Astrocyte (in vitro differentiated cells and primary cell): ENCODE measurements at regions not wholly inside any gene's neighbourhood (a gene's known extent, or its start where the extent isn't known, plus 50 kb on each side); places are given as distances from the start of the nearest gene placed in this dataset.
"Not testable (repeated sequence)": the region's sequence is repeated elsewhere in the genome, so short reads cannot be mapped to it uniquely, and the experiment has no call there.

ENCODE experiments used
- DNase-seq: peaks from one replicate; pipeline ENCODE4 v3.0.0-alpha.2; 2010; ENCODE audit warnings: low read depth
- FAIRE-seq: peaks from 2 replicates; lab custom pipeline; 2011; peaks lifted over from hg19 to GRCh38; lab: Jason Lieb, UNC
- H2AFZ ChIP-seq: 2 replicates; pipeline ENCODE4 v1.6.0; 2012; ENCODE audit warnings: low read depth, low read length, inconsistent platforms
- H3K27ac ChIP-seq: 2 replicates; pipeline ENCODE4 v1.5.1; 2011; ENCODE audit warnings: low read depth, low read length, inconsistent platforms
- H3K27me3 ChIP-seq: 2 replicates; pipeline ENCODE4 v1.6.0; 2011; ENCODE audit warnings: low read length, inconsistent platforms; ENCODE audit not compliant: insufficient read depth
- H3K36me3 ChIP-seq: 2 replicates; pipeline ENCODE4 v1.5.1; 2011; ENCODE audit warnings: low read length, inconsistent platforms; ENCODE audit not compliant: insufficient read depth
- H3K4me1 ChIP-seq: 2 replicates; pipeline ENCODE4 v1.5.1; 2011; ENCODE audit warnings: low read length, inconsistent platforms; ENCODE audit not compliant: insufficient read depth
- H3K4me2 ChIP-seq: 2 replicates; pipeline ENCODE4 v1.6.0; 2012; ENCODE audit warnings: low read length, inconsistent platforms
- H3K4me3 ChIP-seq: 2 replicates; pipeline ENCODE4 v1.5.1; 2011; ENCODE audit warnings: low read depth, mild to moderate bottlenecking, low read length, inconsistent platforms; ENCODE audit not compliant: insufficient read depth
- H3K79me2 ChIP-seq: 2 replicates; pipeline ENCODE4 v1.6.0; 2012; ENCODE audit warnings: mild to moderate bottlenecking, low read length, inconsistent platforms; ENCODE audit not compliant: insufficient read depth
- H3K9ac ChIP-seq: 2 replicates; pipeline ENCODE4 v1.6.0; 2012; ENCODE audit warnings: mild to moderate bottlenecking, low read length, inconsistent platforms
- H3K9me3 ChIP-seq: 2 replicates; pipeline ENCODE4 v1.5.1; 2012; ENCODE audit warnings: low read depth, mild to moderate bottlenecking, low read length, inconsistent platforms; ENCODE audit not compliant: insufficient read depth
- H4K20me1 ChIP-seq: 2 replicates; pipeline ENCODE4 v1.6.0; 2012; ENCODE audit warnings: low read length, inconsistent platforms; ENCODE audit not compliant: insufficient read depth
- H3K27ac Mint-ChIP-seq: one replicate; pipeline ENCODE4 v1.8.0; 2021; ENCODE audit warnings: mild to moderate bottlenecking, mixed read lengths; ENCODE audit not compliant: unreplicated experiment
- H3K27me3 Mint-ChIP-seq: one replicate; pipeline ENCODE4 v1.8.0; 2021; ENCODE audit warnings: low read depth, mixed read lengths; ENCODE audit not compliant: unreplicated experiment
- H3K36me3 Mint-ChIP-seq: one replicate; pipeline ENCODE4 v1.8.0; 2021; ENCODE audit warnings: low read depth, mixed read lengths; ENCODE audit not compliant: unreplicated experiment
- H3K4me1 Mint-ChIP-seq: one replicate; pipeline ENCODE4 v1.8.0; 2021; ENCODE audit warnings: low read depth, mixed read lengths; ENCODE audit not compliant: unreplicated experiment
- H3K4me3 Mint-ChIP-seq: one replicate; pipeline ENCODE4 v1.8.0; 2021; ENCODE audit warnings: mild to moderate bottlenecking, moderate library complexity, mixed read lengths; ENCODE audit not compliant: unreplicated experiment
- H3K9me3 Mint-ChIP-seq: one replicate; pipeline ENCODE4 v1.8.0; 2021; ENCODE audit warnings: mild to moderate bottlenecking, mixed read lengths; ENCODE audit not compliant: unreplicated experiment
- EZH2 ChIP-seq: IDR thresholded peaks from 2 replicates; pipeline ENCODE4 v1.6.1; 2012; ENCODE audit warnings: mild to moderate bottlenecking, low read length, inconsistent platforms; ENCODE audit not compliant: insufficient read depth
- TF ChIP-seq, protein P1 (sequence below): IDR thresholded peaks from 2 replicates; pipeline ENCODE4 v1.5.1; 2011; ENCODE audit warnings: low read depth, mild to moderate bottlenecking, inconsistent platforms, low read length, moderate library complexity; ENCODE audit not compliant: insufficient read depth

DNA sequence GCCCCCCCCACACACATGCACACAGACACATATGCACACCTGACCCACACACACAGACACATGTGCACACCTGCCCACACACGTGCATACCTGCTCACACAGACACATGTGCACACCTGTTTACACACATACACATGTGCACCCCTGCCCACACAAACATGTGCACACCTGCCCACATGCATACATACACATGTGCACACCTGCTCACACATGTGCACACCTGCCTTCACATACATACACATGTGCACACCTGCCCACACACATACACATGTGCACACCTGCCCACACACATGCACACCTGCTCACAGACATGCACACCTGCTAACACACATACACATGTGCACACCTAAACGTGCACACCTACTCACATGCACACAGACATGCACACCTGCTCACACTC is 147.0 kb upstream of the FOXD4L5 start:
- Histone ChIP-seq H3K27me3 (no peaks in the 10 kb centered on the region), H3K9ac (no peak overlapping the region), H3K9me3 (peaks cover 15% of the 10 kb centered on the region), H3K36me3 (no peaks in the 10 kb centered on the region), H2AFZ (no peak overlapping the region), H4K20me1 (no peaks in the 10 kb centered on the region), H3K4me3 (no peak overlapping the region), H3K4me1 (no peaks in the 10 kb centered on the region), H3K79me2 (no peaks in the 10 kb centered on the region), H3K4me2 (no peak overlapping the region), H3K27ac (no peak overlapping the region)
- Mint-ChIP-seq H3K36me3 (no peaks in the 10 kb centered on the region), H3K27ac (no peak overlapping the region), H3K9me3 (peaks cover 20% of the 10 kb centered on the region), H3K4me1 (no peaks in the 10 kb centered on the region), H3K4me3 (no peak overlapping the region), H3K27me3 (no peaks in the 10 kb centered on the region)
- FAIRE-seq (no peak), DNase-seq (no peak)
- no peak for TF ChIP-seq EZH2

DNA sequence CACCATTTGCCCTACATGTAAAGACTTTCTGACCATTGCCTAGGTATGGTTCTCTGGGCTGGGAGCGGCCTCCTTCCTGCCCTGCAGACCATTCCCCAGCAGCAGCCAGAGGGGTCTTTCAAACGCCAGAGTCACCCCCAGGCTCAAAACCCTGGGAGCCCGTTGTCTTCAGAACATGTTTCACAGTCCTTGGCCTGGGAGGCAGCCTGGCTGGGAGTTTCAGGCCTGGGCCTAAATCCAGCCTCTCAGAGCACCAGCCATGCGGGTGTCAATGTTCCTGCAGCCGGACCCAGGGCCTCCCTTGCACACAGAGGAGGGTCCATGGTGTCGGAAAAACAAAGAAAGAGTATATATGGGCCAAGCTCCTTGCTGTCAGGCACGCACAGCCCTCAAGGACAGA is 145.2 kb upstream of the FOXD4L5 start:
- no peaks in the 10 kb centered on the region for H3K79me2 ChIP-seq
- no peak for FAIRE-seq
- H3K4me1 ChIP-seq: no peaks in the 10 kb centered on the region
- H3K27ac ChIP-seq: no peak overlapping the region
- H2AFZ ChIP-seq: no peak overlapping the region
- no peak for DNase-seq
- H3K9ac ChIP-seq: no peak overlapping the region
- H3K27ac Mint-ChIP-seq: no peak overlapping the region
- no peaks in the 10 kb centered on the region for H3K27me3 Mint-ChIP-seq
- peaks cover 15% of the 10 kb centered on the region for H3K9me3 ChIP-seq
- no peaks in the 10 kb centered on the region for H4K20me1 ChIP-seq
- H3K9me3 Mint-ChIP-seq: peaks cover 24% of the 10 kb centered on the region
- H3K36me3 ChIP-seq: no peaks in the 10 kb centered on the region
- H3K4me2 ChIP-seq: no peak overlapping the region
- no peak overlapping the region for H3K4me3 ChIP-seq
- TF ChIP-seq EZH2: no peak
- TF ChIP-seq, protein P1, sequence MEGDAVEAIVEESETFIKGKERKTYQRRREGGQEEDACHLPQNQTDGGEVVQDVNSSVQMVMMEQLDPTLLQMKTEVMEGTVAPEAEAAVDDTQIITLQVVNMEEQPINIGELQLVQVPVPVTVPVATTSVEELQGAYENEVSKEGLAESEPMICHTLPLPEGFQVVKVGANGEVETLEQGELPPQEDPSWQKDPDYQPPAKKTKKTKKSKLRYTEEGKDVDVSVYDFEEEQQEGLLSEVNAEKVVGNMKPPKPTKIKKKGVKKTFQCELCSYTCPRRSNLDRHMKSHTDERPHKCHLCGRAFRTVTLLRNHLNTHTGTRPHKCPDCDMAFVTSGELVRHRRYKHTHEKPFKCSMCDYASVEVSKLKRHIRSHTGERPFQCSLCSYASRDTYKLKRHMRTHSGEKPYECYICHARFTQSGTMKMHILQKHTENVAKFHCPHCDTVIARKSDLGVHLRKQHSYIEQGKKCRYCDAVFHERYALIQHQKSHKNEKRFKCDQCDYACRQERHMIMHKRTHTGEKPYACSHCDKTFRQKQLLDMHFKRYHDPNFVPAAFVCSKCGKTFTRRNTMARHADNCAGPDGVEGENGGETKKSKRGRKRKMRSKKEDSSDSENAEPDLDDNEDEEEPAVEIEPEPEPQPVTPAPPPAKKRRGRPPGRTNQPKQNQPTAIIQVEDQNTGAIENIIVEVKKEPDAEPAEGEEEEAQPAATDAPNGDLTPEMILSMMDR: no peak
- no peaks in the 10 kb centered on the region for H3K27me3 ChIP-seq
- H3K4me1 Mint-ChIP-seq: no peaks in the 10 kb centered on the region
- H3K4me3 Mint-ChIP-seq: no peak overlapping the region
- H3K36me3 Mint-ChIP-seq: no peaks in the 10 kb centered on the region

DNA sequence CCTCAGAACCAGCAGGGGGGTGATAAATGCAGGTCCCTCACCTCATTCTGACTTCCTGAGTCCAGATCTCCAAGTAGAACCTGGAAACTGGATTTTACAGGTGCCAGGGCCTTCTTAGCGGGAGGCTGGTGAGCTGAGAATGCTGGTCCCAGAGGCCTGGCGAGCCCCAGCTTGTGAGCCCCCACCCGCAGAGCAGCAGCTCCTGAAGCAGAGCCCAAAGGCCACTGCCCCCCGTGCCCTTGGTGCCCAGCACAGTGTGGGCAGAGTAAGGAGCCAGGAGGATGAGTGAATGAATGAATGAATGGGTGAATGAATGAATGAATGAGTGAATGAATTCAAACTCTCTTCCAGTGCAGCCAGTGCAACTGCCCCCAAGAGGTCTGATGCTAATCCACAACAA is 142.4 kb upstream of the FOXD4L5 start:
- not testable (repeated sequence) for H3K4me3 ChIP-seq, H3K36me3 ChIP-seq, H4K20me1 ChIP-seq, H3K4me1 ChIP-seq, H3K36me3 Mint-ChIP-seq, H3K9me3 ChIP-seq, H3K4me1 Mint-ChIP-seq, H3K79me2 ChIP-seq, H3K4me2 ChIP-seq, FAIRE-seq, H3K4me3 Mint-ChIP-seq, H3K27me3 Mint-ChIP-seq, DNase-seq, H3K27ac Mint-ChIP-seq, H2AFZ ChIP-seq, H3K27ac ChIP-seq, H3K9ac ChIP-seq, H3K27me3 ChIP-seq
- peaks cover 21% of the 10 kb centered on the region for H3K9me3 Mint-ChIP-seq

DNA sequence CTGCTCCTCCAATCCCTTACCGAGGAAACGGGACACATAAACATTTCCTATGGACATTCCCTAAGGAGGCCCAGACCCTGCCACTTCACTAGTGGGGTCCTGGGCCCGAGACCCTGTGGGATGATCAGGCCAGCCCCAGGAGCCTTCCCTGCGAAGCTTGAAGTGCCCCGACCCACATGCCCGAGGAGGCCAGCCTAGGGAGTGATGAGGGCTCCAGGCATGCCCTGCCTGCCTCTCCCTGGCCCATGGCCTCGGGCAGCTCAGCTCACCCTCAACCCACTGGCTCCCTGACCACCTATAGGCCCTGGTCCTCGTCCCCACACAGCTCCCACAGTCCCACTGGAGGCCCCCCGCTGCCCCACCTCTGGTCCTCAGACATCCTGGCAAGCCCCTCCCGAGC is 141.8 kb upstream of the FOXD4L5 start:
- H3K4me3 ChIP-seq, H4K20me1 ChIP-seq, H3K36me3 ChIP-seq, FAIRE-seq, H3K4me1 Mint-ChIP-seq, H3K36me3 Mint-ChIP-seq, H3K79me2 ChIP-seq, H3K27ac ChIP-seq, H2AFZ ChIP-seq, H3K9ac ChIP-seq, H3K9me3 ChIP-seq, H3K4me2 ChIP-seq, H3K4me1 ChIP-seq, H3K27me3 ChIP-seq, H3K4me3 Mint-ChIP-seq, H3K27me3 Mint-ChIP-seq, H3K27ac Mint-ChIP-seq, DNase-seq: not testable (repeated sequence)
- H3K9me3 Mint-ChIP-seq: peaks cover 17% of the 10 kb centered on the region
